Smooth muscle cell of the brain vasculature (primary cell): ENCODE measurements at regions not wholly inside any gene's neighbourhood (a gene's known extent, or its start where the extent isn't known, plus 50 kb on each side); places are given as distances from the start of the nearest gene placed in this dataset.

Experiments
- DNase-seq: peaks from one replicate; pipeline ENCODE4 v3.0.0-alpha.2; 2012; ENCODE audit warnings: low read depth, low spot score

GRCh38 chr22:26846076-26846475, 188.7 kb downstream of the MIAT start:
- no peak for DNase-seq

GRCh38 chr22:26846645-26847044, 189.3 kb downstream of the MIAT start:
- no peak for DNase-seq

DNA sequence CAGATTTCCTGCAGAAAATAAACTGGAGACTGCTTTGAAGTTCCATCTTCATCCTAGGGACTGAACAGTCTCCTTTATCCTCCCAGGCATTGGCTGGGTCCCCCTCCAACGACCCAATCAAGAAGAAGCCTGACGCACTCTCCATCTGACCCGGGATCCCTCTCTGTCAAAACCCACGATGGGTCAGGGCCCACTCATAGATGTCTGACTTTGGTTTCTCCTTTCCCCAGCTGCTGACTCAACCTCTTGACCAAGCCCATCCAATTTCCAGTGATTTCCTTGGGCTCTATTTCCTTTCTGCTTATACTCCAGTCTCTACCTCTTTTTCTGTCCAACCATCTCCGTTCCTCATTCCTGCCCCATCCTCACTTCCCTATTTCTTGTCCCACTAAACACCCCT, 189.7 kb downstream of the MIAT start:
- no peak for DNase-seq

GRCh38 chr22:26847816-26848215, 190.4 kb downstream of the MIAT start:
- DNase-seq, result no peak

GRCh38 chr22:26848244-26848920, 191.0 kb downstream of the MIAT start:
- DNase-seq, result no peak

DNA sequence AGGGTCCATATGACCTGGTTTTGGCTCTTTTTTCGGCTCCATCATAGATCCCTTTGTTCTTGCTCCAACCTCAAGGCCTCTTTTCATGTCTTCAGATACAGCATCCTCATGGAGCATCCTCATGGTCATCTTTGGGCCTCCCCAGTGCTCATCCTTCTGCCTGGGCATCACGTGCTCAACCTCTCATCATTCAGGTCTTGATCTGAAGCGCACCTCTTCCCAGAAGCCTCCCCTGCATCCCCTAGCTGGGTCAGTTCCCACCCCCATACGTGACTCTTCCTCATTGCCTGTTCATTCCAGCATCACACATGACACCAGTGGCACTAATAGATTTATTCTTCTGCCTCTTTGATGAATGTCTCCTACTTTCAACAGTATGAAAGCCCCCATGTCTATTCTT, 192.2 kb downstream of the MIAT start:
- no peak for DNase-seq

GRCh38 chr22:26851125-26851524, 193.7 kb downstream of the MIAT start:
- DNase-seq, result no peak

DNA sequence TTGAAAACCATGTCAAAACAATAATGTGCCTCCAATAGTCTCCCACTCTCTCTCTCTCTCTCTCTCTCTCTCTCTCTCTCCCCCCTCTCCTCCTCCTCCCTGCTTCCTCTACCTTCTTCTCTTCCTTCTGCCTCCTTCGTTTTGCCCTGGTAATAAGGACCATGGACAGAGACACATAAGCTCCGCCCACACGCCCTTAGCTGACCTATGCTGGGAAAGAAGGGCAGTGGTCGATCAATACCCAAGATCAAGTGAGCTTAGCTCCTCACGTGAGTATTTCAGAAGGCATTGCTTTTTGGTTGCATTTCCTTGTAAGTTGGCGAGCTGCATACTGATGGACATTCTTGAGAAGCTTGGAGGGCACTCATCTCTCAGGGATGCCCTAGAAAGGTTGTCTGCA, 194.8 kb downstream of the MIAT start:
- no peak for DNase-seq

DNA sequence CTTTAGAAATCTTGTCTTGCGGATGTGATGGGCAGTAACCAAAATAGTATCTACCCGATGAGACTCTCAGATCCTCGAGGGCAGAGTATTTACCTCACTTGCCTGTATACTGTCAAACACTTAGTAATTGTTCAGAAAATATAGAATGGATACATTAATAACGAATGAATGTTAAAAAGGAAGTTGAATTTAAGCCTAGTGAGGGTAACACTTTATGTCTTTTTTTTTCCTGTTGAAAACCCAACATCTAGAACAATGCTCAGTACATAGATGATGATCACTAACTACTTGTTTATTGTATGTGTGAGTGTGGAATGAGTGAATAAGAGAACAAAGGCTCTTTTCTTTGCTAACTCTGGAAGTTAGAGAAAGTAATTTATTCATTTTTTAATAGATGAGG, 195.7 kb downstream of the MIAT start:
- DNase-seq, result no peak

- DNase-seq, result no peak
Measured at GRCh38 chr22:26853495-26853894, 196.1 kb downstream of the MIAT start.

- no peak for DNase-seq
Measured at GRCh38 chr22:26857169-26857568, 199.8 kb downstream of the MIAT start.

DNA sequence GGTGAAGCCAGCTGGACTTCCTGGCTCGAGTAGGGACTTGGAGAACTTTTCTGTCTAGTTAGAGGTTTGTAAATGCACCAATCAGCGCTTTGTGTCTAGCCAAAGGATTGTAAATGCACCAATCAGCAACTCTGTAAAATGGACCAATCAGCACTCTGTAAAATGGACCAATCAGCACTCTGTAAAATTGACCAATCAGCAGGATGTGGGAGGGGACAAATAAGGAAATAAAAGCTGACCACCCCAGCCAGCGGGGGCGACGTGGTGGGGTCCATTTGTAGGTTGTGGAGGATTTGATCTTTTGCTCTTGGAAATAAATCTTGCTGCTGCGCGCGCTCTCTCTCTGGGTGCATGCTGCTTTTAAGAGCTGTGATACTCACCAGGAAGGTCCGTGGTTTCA, 202.9 kb downstream of the MIAT start:
- DNase-seq, result no peak

DNA sequence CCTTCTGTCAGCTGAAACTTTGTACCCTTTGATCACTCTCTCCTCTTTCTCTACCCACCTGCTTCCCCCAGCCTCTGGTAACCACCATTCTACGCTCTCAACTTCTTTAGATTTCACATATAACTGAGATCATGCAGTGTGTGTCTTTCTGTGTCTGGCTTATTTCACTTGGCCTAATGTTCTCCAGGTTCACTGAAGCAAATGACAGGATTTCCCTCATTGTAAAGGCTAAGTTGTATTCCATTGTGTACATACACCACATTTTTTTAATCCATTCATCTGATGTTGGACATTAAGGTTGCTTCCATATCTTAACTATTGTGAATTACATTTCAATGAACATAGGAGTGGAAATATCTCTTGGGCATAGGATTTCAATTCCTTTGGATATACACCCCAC, 207.6 kb downstream of the MIAT start:
- DNase-seq, result no peak

DNA sequence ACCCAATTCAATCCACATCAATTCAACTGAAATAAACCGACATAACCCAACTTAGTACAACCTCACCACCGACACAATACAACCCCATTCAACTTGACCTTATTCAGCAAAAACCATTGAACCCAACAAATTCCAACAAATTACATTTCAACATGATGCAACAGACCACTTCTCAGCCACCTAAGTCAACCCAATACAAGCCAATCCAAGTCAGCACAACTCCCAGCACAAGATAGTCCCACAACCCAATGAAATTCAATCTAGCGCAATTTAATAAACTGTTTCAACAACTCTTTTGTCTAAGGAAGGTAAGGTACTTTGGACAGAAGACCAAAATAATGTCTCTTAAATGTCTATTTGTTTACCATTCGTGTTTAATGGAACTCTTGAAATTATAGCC, 226.0 kb downstream of the MIAT start:
- no peak for DNase-seq

DNA sequence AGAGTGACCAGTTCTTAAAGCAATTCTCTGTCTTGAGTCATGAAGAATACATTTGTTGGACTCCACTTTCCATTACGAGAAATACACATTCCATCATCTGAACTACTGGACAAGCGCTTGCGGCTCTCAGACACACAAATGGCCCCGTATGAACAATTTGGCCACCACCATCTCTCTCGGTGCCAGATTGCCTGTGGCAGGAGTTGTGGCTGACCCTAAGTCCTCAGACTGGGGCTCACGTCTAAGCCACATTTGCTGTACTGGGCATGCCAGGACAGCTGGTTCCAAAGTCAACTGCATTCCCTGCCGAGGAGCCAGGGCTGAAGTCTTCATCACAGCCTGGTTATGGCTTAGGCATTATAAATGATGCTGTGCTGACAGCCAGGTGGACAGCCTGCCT, 227.5 kb downstream of the MIAT start:
- no peak for DNase-seq

DNA sequence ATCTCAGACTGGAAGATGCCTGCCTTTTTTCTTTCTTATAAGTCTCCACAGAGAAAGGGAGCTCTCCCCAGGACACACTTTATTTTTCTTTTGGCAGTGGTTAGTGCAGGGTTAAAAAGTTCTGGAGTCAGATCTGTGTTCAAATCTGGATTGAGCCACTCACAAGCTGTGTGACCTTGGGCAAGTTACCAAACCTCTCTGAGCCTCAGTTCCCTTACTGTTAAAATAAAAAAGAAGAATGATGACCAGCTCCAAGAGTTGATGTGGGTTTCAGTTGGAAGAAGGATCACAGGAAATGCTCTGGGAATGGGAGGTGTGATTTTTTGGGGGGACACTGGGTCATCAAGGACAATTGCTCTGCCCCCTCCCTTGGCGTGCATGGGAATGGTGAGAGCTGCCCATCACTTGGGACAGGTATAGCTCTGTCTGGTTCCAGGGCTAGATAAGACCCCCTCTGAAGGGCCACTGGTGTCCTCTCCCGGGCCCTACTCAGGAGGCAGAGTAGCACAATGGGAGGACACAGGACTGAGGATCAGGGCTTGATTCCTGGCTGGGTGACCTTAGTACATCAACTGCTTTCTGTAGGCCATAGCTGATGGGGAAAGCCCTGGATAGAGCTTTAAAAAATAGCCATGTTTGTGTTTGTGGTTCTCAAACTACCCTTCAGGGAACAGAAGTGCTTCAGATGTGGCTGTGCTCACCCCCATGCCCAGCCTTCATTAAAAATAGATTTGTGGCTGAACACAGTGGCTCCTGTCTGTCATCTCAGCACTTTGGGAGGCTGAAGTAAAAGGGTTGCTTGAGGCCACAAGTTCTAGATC, 228.3 kb downstream of the MIAT start:
- DNase-seq, result no peak

DNA sequence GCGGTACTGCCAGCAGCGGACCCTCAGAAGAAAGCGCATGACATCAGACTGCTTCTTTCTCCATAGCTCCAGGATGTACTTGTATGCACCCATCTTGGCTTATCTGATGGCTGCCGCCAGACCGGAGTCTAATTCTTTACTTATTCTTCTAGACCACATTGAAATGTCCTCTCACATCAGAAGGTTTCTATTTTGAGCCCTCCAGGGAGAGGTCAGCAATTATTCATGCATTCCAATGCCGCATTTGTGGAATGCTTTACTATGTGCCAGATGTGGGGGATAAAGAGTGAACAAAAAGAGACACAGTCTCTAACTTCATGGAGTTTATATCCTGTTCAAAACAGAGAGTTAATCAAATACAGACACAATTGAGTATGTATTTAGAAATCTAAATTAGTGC, 230.1 kb downstream of the MIAT start:
- DNase-seq, result peak; percentile 35

GRCh38 chr22:26887916-26888315, 230.5 kb downstream of the MIAT start:
- no peak for DNase-seq

- no peak for DNase-seq
Measured at GRCh38 chr22:26888887-26889286, 231.5 kb downstream of the MIAT start.

GRCh38 chr22:26889802-26890201, 232.4 kb downstream of the MIAT start:
- DNase-seq, result no peak

- no peak for DNase-seq
Measured at GRCh38 chr22:26890870-26891269, 233.5 kb downstream of the MIAT start.

DNA sequence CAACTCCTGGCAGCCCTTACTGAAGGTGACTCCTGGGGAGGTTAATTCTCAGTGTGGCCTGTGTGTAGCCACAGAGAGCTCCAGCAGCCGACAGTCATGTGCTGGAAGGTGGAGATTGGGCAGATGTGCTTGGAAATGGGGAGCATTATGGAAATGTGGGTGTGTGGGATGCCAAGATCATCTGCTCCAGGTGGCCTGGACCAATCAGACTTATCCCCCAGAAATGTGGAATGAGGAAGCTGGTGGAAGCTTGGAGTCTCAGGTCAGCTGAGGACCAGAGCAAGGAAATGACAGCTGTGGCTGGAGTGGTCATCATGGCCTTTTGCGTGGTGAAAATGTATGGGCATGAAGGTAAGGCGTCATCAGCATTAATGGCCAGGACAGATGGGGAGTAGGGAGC, 234.0 kb downstream of the MIAT start:
- DNase-seq, result no peak
